Suprapubic skin (tissue), 3 donors: ENCODE measurements at regions not wholly inside any gene's neighbourhood (a gene's known extent, or its start where the extent isn't known, plus 50 kb on each side); places are given as distances from the start of the nearest gene placed in this dataset.

Experiments
- POLR2A ChIP-seq, 2 donors: fragments of 450-650 bp; IDR thresholded peaks; one replicate each; pipeline ENCODE4 v1.6.1; 2017; ENCODE audit warnings: antibody characterized with exemption in 2 of 2, mild to moderate bottlenecking in 2 of 2, moderate library complexity in 2 of 2
- TF ChIP-seq, protein P1 (sequence below), 2 donors: fragments of 200-600 bp in 1 of 2; fragments of 450-650 bp in 1 of 2; sonication (generic) in 1 of 2; IDR thresholded peaks; one replicate each; pipeline ENCODE4 v1.5.1; 2016 to 2019; ENCODE audit warnings: antibody characterized with exemption in 2 of 2, mild to moderate bottlenecking in 1 of 2, moderate library complexity in 1 of 2

DNA sequence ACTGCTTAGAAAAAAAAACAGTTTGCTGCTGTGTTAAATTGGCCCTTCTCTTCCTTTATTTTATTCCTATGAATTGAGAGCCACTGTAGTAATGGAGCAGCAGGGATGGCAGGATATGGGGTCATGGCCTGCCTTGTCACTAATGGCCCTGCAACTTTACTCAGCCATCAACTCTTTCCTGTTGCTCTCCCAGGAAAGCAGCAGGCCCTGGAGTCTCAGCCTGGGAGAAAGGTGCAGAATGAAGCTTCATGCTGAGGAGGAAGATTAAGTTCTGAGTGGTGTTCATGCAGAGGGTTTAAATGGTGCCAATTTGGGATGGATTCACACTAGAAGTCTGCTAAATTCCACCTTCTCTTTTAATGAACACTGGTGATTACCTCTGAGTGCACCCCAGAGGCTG is 285.6 kb downstream of the GPAT3 start:
- TF ChIP-seq, protein P1, sequence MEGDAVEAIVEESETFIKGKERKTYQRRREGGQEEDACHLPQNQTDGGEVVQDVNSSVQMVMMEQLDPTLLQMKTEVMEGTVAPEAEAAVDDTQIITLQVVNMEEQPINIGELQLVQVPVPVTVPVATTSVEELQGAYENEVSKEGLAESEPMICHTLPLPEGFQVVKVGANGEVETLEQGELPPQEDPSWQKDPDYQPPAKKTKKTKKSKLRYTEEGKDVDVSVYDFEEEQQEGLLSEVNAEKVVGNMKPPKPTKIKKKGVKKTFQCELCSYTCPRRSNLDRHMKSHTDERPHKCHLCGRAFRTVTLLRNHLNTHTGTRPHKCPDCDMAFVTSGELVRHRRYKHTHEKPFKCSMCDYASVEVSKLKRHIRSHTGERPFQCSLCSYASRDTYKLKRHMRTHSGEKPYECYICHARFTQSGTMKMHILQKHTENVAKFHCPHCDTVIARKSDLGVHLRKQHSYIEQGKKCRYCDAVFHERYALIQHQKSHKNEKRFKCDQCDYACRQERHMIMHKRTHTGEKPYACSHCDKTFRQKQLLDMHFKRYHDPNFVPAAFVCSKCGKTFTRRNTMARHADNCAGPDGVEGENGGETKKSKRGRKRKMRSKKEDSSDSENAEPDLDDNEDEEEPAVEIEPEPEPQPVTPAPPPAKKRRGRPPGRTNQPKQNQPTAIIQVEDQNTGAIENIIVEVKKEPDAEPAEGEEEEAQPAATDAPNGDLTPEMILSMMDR (IDR thresholded peaks at IDR 0.05), result no peak
- TF ChIP-seq POLR2A (IDR thresholded peaks at IDR 0.05), result no peak
